ENCODE measurements at regions not wholly inside any gene's neighbourhood (a gene's known extent, or its start where the extent isn't known, plus 50 kb on each side); places are given as distances from the start of the nearest gene placed in this dataset.
"Not testable (repeated sequence)": the region's sequence is repeated elsewhere in the genome, so short reads cannot be mapped to it uniquely, and the experiment has no call there.

- no peak for TF ChIP-seq CTCF (IDR thresholded peaks at IDR 0.05; ENCODE audit: low read depth, low read length)
- DNase-seq (ENCODE audit: extremely low read depth, low read depth): no peak
Observed at GRCh38 chr1:38169121-38169520, 122.5 kb upstream of the POU3F1 start.

GRCh38 chr1:38168365-38168764, 121.8 kb upstream of the POU3F1 start:
- no peak for DNase-seq (ENCODE audit: extremely low read depth, low read depth)
- TF ChIP-seq CTCF (IDR thresholded peaks at IDR 0.05; ENCODE audit: low read depth, low read length): no peak

- no peak for TF ChIP-seq CTCF (IDR thresholded peaks at IDR 0.05; ENCODE audit: low read depth, low read length)
- no peak for DNase-seq (ENCODE audit: extremely low read depth, low read depth)
Observed at GRCh38 chr1:38166461-38166860, 119.9 kb upstream of the POU3F1 start.

GRCh38 chr1:38153778-38154470, 107.3 kb upstream of the POU3F1 start:
- TF ChIP-seq CTCF (IDR thresholded peaks at IDR 0.05; ENCODE audit: low read depth, low read length): no peak
- DNase-seq (ENCODE audit: extremely low read depth, low read depth): no peak

GRCh38 chr1:38153066-38153777, 106.6 kb upstream of the POU3F1 start:
- TF ChIP-seq CTCF (IDR thresholded peaks at IDR 0.05; ENCODE audit: low read depth, low read length): no peak

GRCh38 chr1:38152351-38153065, 105.9 kb upstream of the POU3F1 start:
- TF ChIP-seq CTCF (IDR thresholded peaks at IDR 0.05; ENCODE audit: low read depth, low read length): no peak
- DNase-seq (ENCODE audit: extremely low read depth, low read depth): no peak

More at GRCh38 chr1:38153066-38153777, 106.6 kb upstream of the POU3F1 start:
- DNase-seq (ENCODE audit: extremely low read depth, low read depth): no peak

GRCh38 chr1:38151399-38151798, 104.8 kb upstream of the POU3F1 start:
- DNase-seq (ENCODE audit: extremely low read depth, low read depth): no peak
- TF ChIP-seq CTCF (IDR thresholded peaks at IDR 0.05; ENCODE audit: low read depth, low read length): no peak

- DNase-seq (ENCODE audit: extremely low read depth, low read depth): not testable (repeated sequence)
Observed at GRCh38 chr1:38146079-38146478, 99.5 kb upstream of the POU3F1 start.

Data from AG09319 (cell line).